Ishikawa (cell line): ENCODE measurements at regions not wholly inside any gene's neighbourhood (a gene's known extent, or its start where the extent isn't known, plus 50 kb on each side); places are given as distances from the start of the nearest gene placed in this dataset.

Experiments used
- CEBPB ChIP-seq: IDR thresholded peaks from 2 replicates; pipeline ENCODE4 v1.6.1; 2012
- CREB1 ChIP-seq: IDR thresholded peaks from 2 replicates; pipeline ENCODE4 v1.6.1; 2012; ENCODE audit warnings: low read depth
- EGR1 ChIP-seq: IDR thresholded peaks from 2 replicates; pipeline ENCODE4 v1.6.1; 2012
- EP300 ChIP-seq: IDR thresholded peaks from 2 replicates; pipeline ENCODE4 v1.6.1; 2012; ENCODE audit warnings: borderline replicate concordance
- FOXM1 ChIP-seq: IDR thresholded peaks from 2 replicates; pipeline ENCODE4 v1.6.1; 2012; ENCODE audit warnings: low read depth, borderline replicate concordance
- NFIC ChIP-seq: IDR thresholded peaks from 2 replicates; pipeline ENCODE4 v1.6.1; 2012
- RAD21 ChIP-seq: IDR thresholded peaks from 2 replicates; pipeline ENCODE4 v1.6.1; 2012; ENCODE audit warnings: low read depth
- TAF1 ChIP-seq: IDR thresholded peaks from 2 replicates; pipeline ENCODE4 v1.6.1; 2012; ENCODE audit warnings: low read depth, mild to moderate bottlenecking
- TCF12 ChIP-seq: IDR thresholded peaks from 2 replicates; pipeline ENCODE4 v1.6.1; 2012; ENCODE audit warnings: low read depth
- TEAD4 ChIP-seq: IDR thresholded peaks from 2 replicates; pipeline ENCODE4 v1.6.1; 2012
- YY1 ChIP-seq: IDR thresholded peaks from 2 replicates; pipeline ENCODE4 v1.6.1; 2012; ENCODE audit warnings: low read depth
- ZBTB7A ChIP-seq: IDR thresholded peaks from 2 replicates; pipeline ENCODE4 v1.6.1; 2012; ENCODE audit warnings: low read depth
- TF ChIP-seq, protein P1 (sequence below): IDR thresholded peaks from 2 replicates; pipeline ENCODE4 v1.6.1; 2012
- TF ChIP-seq, protein P2 (sequence below): IDR thresholded peaks from 2 replicates; pipeline ENCODE4 v1.6.1; 2012
- TF ChIP-seq, protein P3 (sequence below): IDR thresholded peaks from 2 replicates; pipeline ENCODE4 v1.6.1; 2012; ENCODE audit warnings: low read depth, mild to moderate bottlenecking

DNA sequence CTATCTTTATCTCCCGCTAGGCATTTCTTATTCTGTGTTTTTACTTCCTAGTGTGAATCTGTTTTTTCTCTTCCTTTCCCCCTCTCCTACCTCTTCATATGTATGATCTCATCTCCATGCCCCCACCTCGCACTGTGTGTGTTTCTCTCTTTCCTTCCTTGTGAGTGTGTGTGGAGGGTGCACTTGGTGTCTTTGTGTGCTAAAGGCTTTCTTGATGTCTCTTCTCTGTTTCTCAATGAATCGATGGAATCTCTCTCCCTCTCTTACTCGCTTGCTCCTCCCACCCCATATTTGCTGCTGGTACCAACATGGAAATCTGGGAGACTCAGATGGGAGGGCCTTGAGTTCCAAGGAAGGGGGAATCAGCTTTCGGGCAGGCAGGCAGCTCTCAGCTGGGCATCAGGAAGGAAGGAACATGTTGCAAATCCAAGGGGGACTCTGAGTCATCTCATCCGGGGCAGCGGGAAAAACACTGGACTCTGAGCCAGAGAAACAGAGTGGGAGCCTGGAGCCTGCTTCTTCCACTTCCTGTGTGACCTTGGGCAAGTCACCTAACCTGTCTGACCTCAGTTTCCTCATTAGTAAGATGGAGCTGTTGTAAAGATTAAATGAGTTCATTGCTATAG is 147.5 kb downstream of the PTPRU start:
- TF ChIP-seq NFIC (no peak), CEBPB (no peak), FOXM1 (no peak), EGR1 (no peak)
- TF ChIP-seq, protein P1, sequence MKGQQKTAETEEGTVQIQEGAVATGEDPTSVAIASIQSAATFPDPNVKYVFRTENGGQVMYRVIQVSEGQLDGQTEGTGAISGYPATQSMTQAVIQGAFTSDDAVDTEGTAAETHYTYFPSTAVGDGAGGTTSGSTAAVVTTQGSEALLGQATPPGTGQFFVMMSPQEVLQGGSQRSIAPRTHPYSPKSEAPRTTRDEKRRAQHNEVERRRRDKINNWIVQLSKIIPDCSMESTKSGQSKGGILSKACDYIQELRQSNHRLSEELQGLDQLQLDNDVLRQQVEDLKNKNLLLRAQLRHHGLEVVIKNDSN: no peak

DNA sequence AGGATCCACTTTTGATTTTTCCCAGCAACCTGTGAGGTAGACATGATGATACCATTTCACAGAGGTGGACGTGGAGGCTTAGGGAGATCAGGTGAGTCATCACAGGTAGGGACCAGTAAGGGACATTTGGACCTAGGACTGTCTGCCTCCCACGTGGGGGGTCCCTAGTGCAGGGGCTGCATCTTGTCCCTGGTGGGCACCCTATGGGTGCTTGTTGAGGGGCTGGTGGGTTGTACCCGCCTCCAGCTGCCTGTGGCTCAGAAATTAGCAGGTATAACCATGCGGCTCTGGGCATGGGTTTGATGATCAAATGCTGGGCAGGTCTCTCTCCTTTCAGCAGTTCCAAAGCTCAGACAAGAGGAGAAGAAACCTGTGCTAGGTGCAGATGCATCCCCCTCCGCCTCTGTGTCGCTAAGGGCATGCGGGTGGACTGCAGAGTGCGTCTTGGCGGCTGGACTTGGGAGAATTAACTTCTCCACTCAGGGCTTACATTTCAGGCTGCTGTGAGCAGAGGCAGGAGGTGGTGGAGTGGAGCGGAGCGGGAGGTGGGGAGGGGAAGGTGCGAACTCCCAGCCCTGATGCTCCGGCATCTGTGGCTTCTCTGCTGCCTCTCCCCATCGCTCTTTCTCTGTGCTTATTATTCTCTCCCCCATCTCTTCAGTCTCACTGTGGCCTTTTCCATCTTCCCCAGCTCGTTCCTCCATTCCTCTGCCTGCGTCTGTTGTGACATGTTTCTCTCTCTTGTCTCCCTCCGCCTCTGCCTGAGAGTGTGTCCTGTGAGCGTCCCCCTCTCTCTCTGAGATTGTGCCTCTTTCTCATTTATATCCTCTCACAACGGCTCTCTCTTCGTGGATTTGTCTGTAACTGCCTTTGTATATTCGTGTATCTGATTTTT is 146.8 kb downstream of the PTPRU start:
- TF ChIP-seq EP300: no peak
- TF ChIP-seq, protein P1: no peak
- TF ChIP-seq, protein P2, sequence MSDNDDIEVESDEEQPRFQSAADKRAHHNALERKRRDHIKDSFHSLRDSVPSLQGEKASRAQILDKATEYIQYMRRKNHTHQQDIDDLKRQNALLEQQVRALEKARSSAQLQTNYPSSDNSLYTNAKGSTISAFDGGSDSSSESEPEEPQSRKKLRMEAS: no peak
- TF ChIP-seq CREB1: no peak
- no peak for TF ChIP-seq YY1
- TF ChIP-seq TAF1: no peak
- no peak for TF ChIP-seq EGR1
- TF ChIP-seq TCF12: no peak
- no peak for TF ChIP-seq ZBTB7A
- no peak for TF ChIP-seq NFIC
- no peak for TF ChIP-seq CEBPB
- TF ChIP-seq FOXM1: no peak
- TF ChIP-seq RAD21: no peak
- TF ChIP-seq, protein P3, sequence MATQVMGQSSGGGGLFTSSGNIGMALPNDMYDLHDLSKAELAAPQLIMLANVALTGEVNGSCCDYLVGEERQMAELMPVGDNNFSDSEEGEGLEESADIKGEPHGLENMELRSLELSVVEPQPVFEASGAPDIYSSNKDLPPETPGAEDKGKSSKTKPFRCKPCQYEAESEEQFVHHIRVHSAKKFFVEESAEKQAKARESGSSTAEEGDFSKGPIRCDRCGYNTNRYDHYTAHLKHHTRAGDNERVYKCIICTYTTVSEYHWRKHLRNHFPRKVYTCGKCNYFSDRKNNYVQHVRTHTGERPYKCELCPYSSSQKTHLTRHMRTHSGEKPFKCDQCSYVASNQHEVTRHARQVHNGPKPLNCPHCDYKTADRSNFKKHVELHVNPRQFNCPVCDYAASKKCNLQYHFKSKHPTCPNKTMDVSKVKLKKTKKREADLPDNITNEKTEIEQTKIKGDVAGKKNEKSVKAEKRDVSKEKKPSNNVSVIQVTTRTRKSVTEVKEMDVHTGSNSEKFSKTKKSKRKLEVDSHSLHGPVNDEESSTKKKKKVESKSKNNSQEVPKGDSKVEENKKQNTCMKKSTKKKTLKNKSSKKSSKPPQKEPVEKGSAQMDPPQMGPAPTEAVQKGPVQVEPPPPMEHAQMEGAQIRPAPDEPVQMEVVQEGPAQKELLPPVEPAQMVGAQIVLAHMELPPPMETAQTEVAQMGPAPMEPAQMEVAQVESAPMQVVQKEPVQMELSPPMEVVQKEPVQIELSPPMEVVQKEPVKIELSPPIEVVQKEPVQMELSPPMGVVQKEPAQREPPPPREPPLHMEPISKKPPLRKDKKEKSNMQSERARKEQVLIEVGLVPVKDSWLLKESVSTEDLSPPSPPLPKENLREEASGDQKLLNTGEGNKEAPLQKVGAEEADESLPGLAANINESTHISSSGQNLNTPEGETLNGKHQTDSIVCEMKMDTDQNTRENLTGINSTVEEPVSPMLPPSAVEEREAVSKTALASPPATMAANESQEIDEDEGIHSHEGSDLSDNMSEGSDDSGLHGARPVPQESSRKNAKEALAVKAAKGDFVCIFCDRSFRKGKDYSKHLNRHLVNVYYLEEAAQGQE: no peak
- no peak for TF ChIP-seq TEAD4

DNA sequence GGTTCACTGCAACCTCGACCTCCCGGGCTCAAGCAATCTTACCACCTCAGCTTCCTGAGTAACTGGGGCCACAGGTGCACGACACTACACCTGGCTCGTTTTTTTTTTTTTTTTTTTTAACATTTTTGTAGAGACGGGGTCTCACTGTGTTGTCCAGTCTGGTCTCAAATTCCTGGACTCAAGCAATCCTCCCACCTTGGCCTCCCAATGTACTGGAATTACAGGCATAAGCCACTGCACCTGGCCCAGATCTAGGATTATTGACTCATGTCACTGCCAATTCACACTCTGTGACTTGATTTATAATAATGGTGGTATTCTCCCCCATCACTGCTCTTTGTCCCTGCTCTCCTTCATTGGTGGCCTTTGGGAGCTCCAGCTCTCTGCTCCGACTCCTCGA is 145.1 kb downstream of the PTPRU start:
- TF ChIP-seq, protein P2: no peak
- TF ChIP-seq, protein P3: no peak
- TF ChIP-seq, protein P1: no peak
- TF ChIP-seq TAF1: no peak
- TF ChIP-seq FOXM1: no peak
- no peak for TF ChIP-seq EP300
- TF ChIP-seq TEAD4: no peak
- TF ChIP-seq ZBTB7A: no peak
- TF ChIP-seq EGR1: no peak
- TF ChIP-seq CREB1: no peak
- TF ChIP-seq TCF12: no peak

DNA sequence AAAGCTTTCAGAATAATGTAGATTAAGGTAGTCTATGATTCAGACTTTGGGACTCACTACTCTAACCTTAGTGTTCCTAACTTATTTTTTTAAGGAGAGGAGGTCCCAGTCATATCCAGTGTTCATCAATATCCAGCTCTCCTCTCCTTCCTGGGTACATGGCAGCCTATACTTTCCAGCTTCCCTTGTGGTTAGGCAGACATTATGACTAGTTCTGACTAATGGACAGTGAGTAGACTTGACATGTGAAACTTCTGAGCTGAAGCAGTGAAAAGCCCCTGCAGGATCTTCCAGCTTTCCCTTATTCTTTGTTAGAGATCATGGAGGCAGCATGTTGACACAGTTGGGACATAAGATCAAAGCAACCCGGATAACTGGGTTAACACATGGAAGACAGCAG is 144.2 kb downstream of the PTPRU start:
- TF ChIP-seq EGR1: no peak
- TF ChIP-seq NFIC: no peak
- no peak for TF ChIP-seq ZBTB7A
- no peak for TF ChIP-seq TCF12
- TF ChIP-seq, protein P2: no peak
- no peak for TF ChIP-seq EP300
- no peak for TF ChIP-seq TAF1
- TF ChIP-seq, protein P1: no peak
- no peak for TF ChIP-seq FOXM1
- no peak for TF ChIP-seq CREB1
- no peak for TF ChIP-seq YY1
- TF ChIP-seq TEAD4: no peak
- TF ChIP-seq, protein P3: no peak
- no peak for TF ChIP-seq RAD21
- TF ChIP-seq CEBPB: no peak
